CD4-positive, CD25-positive, alpha-beta regulatory T cell (primary cell): ENCODE measurements at regions not wholly inside any gene's neighbourhood (a gene's known extent, or its start where the extent isn't known, plus 50 kb on each side); places are given as distances from the start of the nearest gene placed in this dataset.
"Not testable (repeated sequence)": the region's sequence is repeated elsewhere in the genome, so short reads cannot be mapped to it uniquely, and the experiment has no call there.

Experiments
- ATAC-seq, 2 donors: fragments of 150-1000 bp; cut with Tn5 transposase; one replicate each; pipeline ENCODE4 v1.10.0; 2021; ENCODE audit warnings: low read depth in 2 of 2, moderate number of reproducible peaks in 2 of 2, moderate library complexity in 1 of 2
- DNase-seq, 3 donors: peaks; one replicate each; pipeline versions ENCODE4 v3.0.0 to v3.0.0-alpha.2; 2012 to 2022; ENCODE audit warnings: mixed read lengths in 1 of 3
- H3K27ac ChIP-seq: one replicate; pipeline ENCODE4 v1.7.0; 2013; ENCODE audit warnings: mild to moderate bottlenecking, low read length; ENCODE audit not compliant: insufficient read depth, poor library complexity, severe bottlenecking
- H3K27me3 ChIP-seq: one replicate; pipeline ENCODE4 v1.7.0; 2013; ENCODE audit warnings: low read length; ENCODE audit not compliant: control insufficient read depth, insufficient read depth
- H3K36me3 ChIP-seq: one replicate; pipeline ENCODE4 v1.7.0; 2013; ENCODE audit warnings: mild to moderate bottlenecking, low read length, moderate library complexity; ENCODE audit not compliant: control insufficient read depth, insufficient read depth
- H3K4me1 ChIP-seq: 2 replicates; pipeline ENCODE4 v1.7.0; 2013; ENCODE audit warnings: mild to moderate bottlenecking, low read length; ENCODE audit not compliant: insufficient read depth, control insufficient read depth, poor library complexity, severe bottlenecking
- H3K4me3 ChIP-seq: one replicate; pipeline ENCODE4 v1.7.0; 2013; ENCODE audit warnings: low read depth, mild to moderate bottlenecking, low read length, moderate library complexity
- H3K9me3 ChIP-seq, 2 experiments: 1 replicate in 1 of 2; 2 replicates in 1 of 2; pipeline ENCODE4 v1.7.0; 2013; ENCODE audit warnings: low read length in 2 of 2, mild to moderate bottlenecking in 1 of 2, moderate library complexity in 1 of 2; ENCODE audit not compliant: control insufficient read depth in 2 of 2
- H3K27ac Mint-ChIP-seq, 3 donors: one replicate each; pipeline ENCODE4 v1.8.0; 2020 to 2022; ENCODE audit warnings: mild to moderate bottlenecking in 3 of 3, mixed read lengths in 3 of 3, moderate library complexity in 2 of 3
- H3K27me3 Mint-ChIP-seq: one replicate; pipeline ENCODE4 v1.8.0; 2022; ENCODE audit warnings: mild to moderate bottlenecking, mixed read lengths
- H3K36me3 Mint-ChIP-seq: one replicate; pipeline ENCODE4 v1.8.0; 2020; ENCODE audit warnings: mixed read lengths
- H3K4me1 Mint-ChIP-seq, 4 donors: one replicate each; pipeline ENCODE4 v1.8.0; 2020 to 2022; ENCODE audit warnings: mixed read lengths in 4 of 4, mild to moderate bottlenecking in 1 of 4
- H3K4me3 Mint-ChIP-seq, 4 donors: one replicate each; pipeline ENCODE4 v1.8.0; 2020 to 2022; ENCODE audit warnings: mild to moderate bottlenecking in 4 of 4, mixed read lengths in 4 of 4, moderate library complexity in 3 of 4
- H3K9me3 Mint-ChIP-seq, 7 donors: one replicate each; pipeline ENCODE4 v1.8.0; 2020 to 2022; ENCODE audit warnings: mixed read lengths in 7 of 7, mild to moderate bottlenecking in 3 of 7, moderate library complexity in 2 of 7

GRCh38 chr1:38502758-38503157 lies 356.8 kb downstream of the RRAGC start:
- peak overlapping the region in 1 of 3 donors; percentile 69 for H3K27ac Mint-ChIP-seq
- Histone ChIP-seq H3K27me3 (peaks cover 4% of the 10 kb centered on the region), H3K36me3 (no peaks in the 10 kb centered on the region), H3K4me1 (no peaks in the 10 kb centered on the region), H3K27ac (no peak overlapping the region), H3K9me3 (no peaks in the 10 kb centered on the region), H3K4me3 (no peak overlapping the region)
- H3K9me3 Mint-ChIP-seq, result peaks cover 0 to 1% (median 0%) of the 10 kb centered on the region in 7 donors
- H3K4me1 Mint-ChIP-seq, result peaks cover 0 to 4% (median 0%) of the 10 kb centered on the region in 4 donors
- H3K27me3 Mint-ChIP-seq, result peaks cover 27% of the 10 kb centered on the region
- ATAC-seq (no peak), DNase-seq (no peak)
- H3K36me3 Mint-ChIP-seq, result no peaks in the 10 kb centered on the region
- H3K4me3 Mint-ChIP-seq, result no peak overlapping the region

GRCh38 chr1:38500891-38501290 lies 358.7 kb downstream of the RRAGC start:
- Mint-ChIP-seq H3K9me3 (peaks cover 0 to 1% (median 0%) of the 10 kb centered on the region in 7 donors), H3K27me3 (peaks cover 20% of the 10 kb centered on the region), H3K4me1 (peaks cover 0 to under 1% (median 0%) of the 10 kb centered on the region in 4 donors), H3K27ac (peak overlapping the region in 1 of 3 donors; percentile 38), H3K36me3 (no peaks in the 10 kb centered on the region), H3K4me3 (no peak overlapping the region)
- no peaks in the 10 kb centered on the region for H3K36me3 ChIP-seq
- no peaks in the 10 kb centered on the region for H3K9me3 ChIP-seq
- H3K27ac ChIP-seq, result no peak overlapping the region
- DNase-seq (no peak), ATAC-seq (no peak)
- H3K4me1 ChIP-seq, result no peaks in the 10 kb centered on the region
- H3K27me3 ChIP-seq, result peaks cover 4% of the 10 kb centered on the region
- no peak overlapping the region for H3K4me3 ChIP-seq

- no peak overlapping the region for H3K4me3 Mint-ChIP-seq
- Histone ChIP-seq H3K4me3 (no peak overlapping the region), H3K27me3 (peaks cover 4% of the 10 kb centered on the region), H3K4me1 (no peaks in the 10 kb centered on the region), H3K9me3 (no peaks in the 10 kb centered on the region), H3K27ac (no peak overlapping the region), H3K36me3 (no peaks in the 10 kb centered on the region)
- H3K27ac Mint-ChIP-seq, result no peak overlapping the region
- H3K9me3 Mint-ChIP-seq, result peaks cover 0 to 1% (median 0%) of the 10 kb centered on the region in 7 donors
- ATAC-seq, result no peak
- DNase-seq, result no peak
- no peaks in the 10 kb centered on the region for H3K36me3 Mint-ChIP-seq
- H3K27me3 Mint-ChIP-seq, result peaks cover 15% of the 10 kb centered on the region
- H3K4me1 Mint-ChIP-seq, result no peaks in the 10 kb centered on the region
Observed at GRCh38 chr1:38500352-38500751, 359.2 kb downstream of the RRAGC start.

- Mint-ChIP-seq H3K27ac (no peak overlapping the region), H3K9me3 (peaks cover 0 to 1% (median 0%) of the 10 kb centered on the region in 7 donors), H3K4me1 (no peaks in the 10 kb centered on the region), H3K27me3 (peaks cover 16% of the 10 kb centered on the region), H3K36me3 (no peaks in the 10 kb centered on the region), H3K4me3 (no peak overlapping the region)
- no peaks in the 10 kb centered on the region for H3K9me3 ChIP-seq
- ATAC-seq (no peak), DNase-seq (no peak)
- H3K4me1 ChIP-seq, result no peaks in the 10 kb centered on the region
- H3K36me3 ChIP-seq, result no peaks in the 10 kb centered on the region
- H3K27ac ChIP-seq, result no peak overlapping the region
- H3K4me3 ChIP-seq, result no peak overlapping the region
- peaks cover 3% of the 10 kb centered on the region for H3K27me3 ChIP-seq
Observed at GRCh38 chr1:38498686-38499085, 360.9 kb downstream of the RRAGC start.

- Mint-ChIP-seq H3K9me3 (peaks cover 0 to 1% (median 0%) of the 10 kb centered on the region in 7 donors), H3K36me3 (no peaks in the 10 kb centered on the region), H3K4me1 (no peaks in the 10 kb centered on the region), H3K27ac (no peak overlapping the region), H3K4me3 (no peak overlapping the region), H3K27me3 (peaks cover 16% of the 10 kb centered on the region)
- H3K27ac ChIP-seq, result no peak overlapping the region
- H3K9me3 ChIP-seq, result no peaks in the 10 kb centered on the region
- no peak for ATAC-seq
- no peak for DNase-seq
- H3K4me1 ChIP-seq, result no peaks in the 10 kb centered on the region
- H3K27me3 ChIP-seq, result no peaks in the 10 kb centered on the region
- H3K4me3 ChIP-seq, result no peak overlapping the region
- H3K36me3 ChIP-seq, result no peaks in the 10 kb centered on the region
Observed at GRCh38 chr1:38497921-38498656, 361.5 kb downstream of the RRAGC start.

- ATAC-seq, H3K4me1 Mint-ChIP-seq, H3K9me3 ChIP-seq: not testable (repeated sequence)
Observed at GRCh38 chr1:38493306-38493705, 366.3 kb downstream of the RRAGC start.

GRCh38 chr1:38489844-38490270 lies 369.7 kb downstream of the RRAGC start:
- Histone ChIP-seq H3K4me1 (no peaks in the 10 kb centered on the region), H3K9me3 (no peaks in the 10 kb centered on the region), H3K36me3 (no peaks in the 10 kb centered on the region), H3K27me3 (no peaks in the 10 kb centered on the region), H3K4me3 (no peak overlapping the region), H3K27ac (no peak overlapping the region)
- Mint-ChIP-seq H3K27me3 (peaks cover 15% of the 10 kb centered on the region), H3K4me3 (no peak overlapping the region), H3K36me3 (no peaks in the 10 kb centered on the region), H3K4me1 (peaks cover 0 to 4% (median 0%) of the 10 kb centered on the region in 4 donors), H3K27ac (no peak overlapping the region), H3K9me3 (no peaks in the 10 kb centered on the region)
- ATAC-seq (no peak), DNase-seq (peak in 1 of 3 donors; percentile 44)

More at GRCh38 chr1:38493306-38493705, 366.3 kb downstream of the RRAGC start:
- H3K27me3 Mint-ChIP-seq, H3K4me1 ChIP-seq, H3K27ac ChIP-seq, DNase-seq, H3K4me3 ChIP-seq, H3K27me3 ChIP-seq, H3K9me3 Mint-ChIP-seq, H3K4me3 Mint-ChIP-seq, H3K36me3 Mint-ChIP-seq, H3K27ac Mint-ChIP-seq, H3K36me3 ChIP-seq: not testable (repeated sequence)
